ENCODE measurements at regions not wholly inside any gene's neighbourhood (a gene's known extent, or its start where the extent isn't known, plus 50 kb on each side); places are given as distances from the start of the nearest gene placed in this dataset.
A peak's percentile ranks its signal among the peaks of the same experiment; 100 is the strongest.

DNA sequence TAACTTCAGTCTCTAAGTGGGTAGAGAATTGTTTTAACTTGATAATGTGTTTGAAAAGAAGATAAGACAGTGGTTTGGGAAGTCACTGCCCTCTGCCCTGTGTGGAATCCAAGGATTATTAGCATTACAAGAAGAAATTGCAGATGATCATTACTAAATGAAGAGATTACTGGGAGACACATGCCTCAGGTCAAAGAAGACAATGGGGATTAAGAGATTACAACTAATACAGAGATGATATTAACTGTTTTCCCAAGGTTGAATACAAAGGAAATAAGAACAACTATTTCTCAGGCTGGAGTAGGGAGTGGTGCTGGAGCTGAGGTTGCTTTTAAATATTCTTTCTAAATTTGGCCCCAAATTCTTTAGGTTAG, 166.0 kb downstream of the TRMT11 start:
- Histone ChIP-seq H3K27me3 (replicated peaks in 1 of 4; ENCODE audit: control insufficient read depth in 3 of 4, extremely low read depth in 1 of 4, insufficient read depth in 3 of 4, low read length in 3 of 4) (no peaks in the 10 kb centered on the region), H4K20me1 (replicated peaks in 1 of 2; ENCODE audit: control insufficient read depth in 1 of 2, insufficient read depth in 2 of 2, low read length in 2 of 2) (no peaks in the 10 kb centered on the region), H3K14ac (ENCODE audit: insufficient read length) (no peak overlapping the region), H3K4me3 (ENCODE audit: extremely low read depth in 1 of 4, insufficient read depth in 2 of 4, low read depth in 3 of 4, low read length in 4 of 4) (no peak overlapping the region), H3K23me2 (ENCODE audit: low read depth, low read length) (no peaks in the 10 kb centered on the region), H3K79me1 (ENCODE audit: low read depth, low read length) (no peaks in the 10 kb centered on the region), H2AK5ac (ENCODE audit: low read depth, low read length) (no peak overlapping the region), H3K18ac (ENCODE audit: extremely low read depth, low read length) (no peak overlapping the region), H3K4me1 (replicated peaks in 1 of 4; ENCODE audit: control insufficient read depth in 3 of 4, insufficient read depth in 4 of 4, low read length in 3 of 4) (no peaks in the 10 kb centered on the region), H4K8ac (ENCODE audit: extremely low read depth, insufficient read depth, low read length) (no peak overlapping the region), H3K9me3 (ENCODE audit: insufficient read depth in 2 of 2, low read depth in 1 of 2, low read length in 1 of 2) (no peaks in the 10 kb centered on the region), H2BK20ac (ENCODE audit: low read length) (no peak overlapping the region), H2BK15ac (ENCODE audit: low read length) (no peak overlapping the region), H3K23ac (ENCODE audit: insufficient read length) (no peak overlapping the region), H3K36me3 (ENCODE audit: control insufficient read depth in 2 of 4, insufficient read depth in 4 of 4, low read length in 3 of 4) (no peaks in the 10 kb centered on the region), H3K4ac (replicated peaks; ENCODE audit: insufficient read length, low read depth, low read length) (no peak overlapping the region), H3K79me2 (ENCODE audit: control insufficient read depth in 1 of 2, insufficient read depth in 2 of 2, low read length in 2 of 2) (no peaks in the 10 kb centered on the region), H3K9ac (replicated peaks in 1 of 4; ENCODE audit: extremely low read depth in 1 of 4, low read depth in 3 of 4, low read length in 3 of 4) (no peak overlapping the region), H4K5ac (ENCODE audit: insufficient read length, low read depth, low read length) (no peak overlapping the region), H3K4me2 (ENCODE audit: insufficient read depth in 1 of 2, low read depth in 2 of 2, low read length in 2 of 2) (no peak overlapping the region), H2AFZ (ENCODE audit: low read length) (no peak overlapping the region), H3K27ac (ENCODE audit: low read depth, low read length) (no peak overlapping the region), H2BK5ac (ENCODE audit: low read depth, low read length) (no peak overlapping the region), H2BK12ac (ENCODE audit: low read depth, low read length) (no peak overlapping the region), H3K56ac (replicated peaks; ENCODE audit: insufficient read length, low read depth, low read length) (no peak overlapping the region), H2BK120ac (replicated peaks; ENCODE audit: low read depth, low read length) (no peak overlapping the region), H4K91ac (replicated peaks; ENCODE audit: insufficient read length, low read length) (no peak overlapping the region)
- POLR2A ChIA-PET (ENCODE audit: partially characterized antibody): no interaction called here
- DNase-seq (ENCODE audit: low read depth in 1 of 2, low spot score in 2 of 2): no peak
- CTCF ChIA-PET (ENCODE audit: partially characterized antibody): interaction anchor here (0.6 kb wide), 1 partner anchor 35 kb away, joined by 3 read pairs; no protein-coding TSS in a partner anchor
- peak; percentile 36 for FAIRE-seq
- no peak for TF ChIP-seq CTBP2 (IDR thresholded peaks at IDR 0.05; ENCODE audit: borderline replicate concordance, insufficient read depth, insufficient read length, low read length)
- no peak for TF ChIP-seq ZNF274 (IDR thresholded peaks at IDR 0.05; ENCODE audit: borderline replicate concordance, extremely low read depth, low read length)
- no peak for TF ChIP-seq GTF2F1 (IDR thresholded peaks at IDR 0.05; ENCODE audit: borderline replicate concordance, low read depth, low read length)
- no peak for TF ChIP-seq CBX8 (IDR thresholded peaks at IDR 0.05; ENCODE audit: borderline replicate concordance, low read depth, low read length)
- TF ChIP-seq KDM1A (IDR thresholded peaks at IDR 0.05; ENCODE audit: borderline replicate concordance, low read length): no peak
- no peak for TF ChIP-seq RXRA (IDR thresholded peaks at IDR 0.05; ENCODE audit: insufficient read depth, low read depth, low read length)
- no peak for TF ChIP-seq KDM5A (IDR thresholded peaks at IDR 0.05; ENCODE audit: low read length)
- no peak for TF ChIP-seq RAD21 (IDR thresholded peaks at IDR 0.05 in 1 of 2, conservative IDR thresholded peaks at IDR 0.05 in 1 of 2; ENCODE audit: low read depth in 2 of 2, low read length in 2 of 2)
- TF ChIP-seq CHD2 (IDR thresholded peaks at IDR 0.05; ENCODE audit: low read length): no peak
- TF ChIP-seq POLR2AphosphoS5 (IDR thresholded peaks at IDR 0.05; ENCODE audit: low read depth, low read length): no peak
- no peak for TF ChIP-seq JUN (IDR thresholded peaks at IDR 0.05; ENCODE audit: low read depth, low read length)
- no peak for TF ChIP-seq SIRT6 (IDR thresholded peaks at IDR 0.05; ENCODE audit: low read length)
- TF ChIP-seq TCF12 (IDR thresholded peaks at IDR 0.05; ENCODE audit: low read depth, low read length): no peak
- TF ChIP-seq EGR1 (IDR thresholded peaks at IDR 0.05; ENCODE audit: borderline replicate concordance, low read depth, low read length): no peak
- TF ChIP-seq CREB1 (IDR thresholded peaks at IDR 0.05): no peak
- TF ChIP-seq BCL11A (IDR thresholded peaks at IDR 0.05; ENCODE audit: low read depth in 2 of 2, low read length in 2 of 2): no peak
- no peak for TF ChIP-seq CHD1 (IDR thresholded peaks at IDR 0.05; ENCODE audit: low read depth, low read length)
- no peak for TF ChIP-seq TAF1 (IDR thresholded peaks at IDR 0.05; ENCODE audit: low read depth, low read length)

Measured in H1 (cell line).